DND-41 (cell line): ENCODE measurements at regions not wholly inside any gene's neighbourhood (a gene's known extent, or its start where the extent isn't known, plus 50 kb on each side); places are given as distances from the start of the nearest gene placed in this dataset.

ENCODE experiments used
- EZH2 ChIP-seq: IDR thresholded peaks from 3 replicates; pipeline ENCODE4 v1.6.1; 2012; ENCODE audit warnings: borderline replicate concordance, low read depth, mild to moderate bottlenecking, moderate library complexity, low read length, inconsistent platforms; ENCODE audit not compliant: severe bottlenecking
- TF ChIP-seq, protein P1 (sequence below): IDR thresholded peaks from 2 replicates; pipeline ENCODE4 v1.5.1; 2012; ENCODE audit warnings: borderline replicate concordance, low read length, moderate library complexity, mild to moderate bottlenecking; ENCODE audit not compliant: poor library complexity, severe bottlenecking; ENCODE audit errors: extremely low read depth

DNA sequence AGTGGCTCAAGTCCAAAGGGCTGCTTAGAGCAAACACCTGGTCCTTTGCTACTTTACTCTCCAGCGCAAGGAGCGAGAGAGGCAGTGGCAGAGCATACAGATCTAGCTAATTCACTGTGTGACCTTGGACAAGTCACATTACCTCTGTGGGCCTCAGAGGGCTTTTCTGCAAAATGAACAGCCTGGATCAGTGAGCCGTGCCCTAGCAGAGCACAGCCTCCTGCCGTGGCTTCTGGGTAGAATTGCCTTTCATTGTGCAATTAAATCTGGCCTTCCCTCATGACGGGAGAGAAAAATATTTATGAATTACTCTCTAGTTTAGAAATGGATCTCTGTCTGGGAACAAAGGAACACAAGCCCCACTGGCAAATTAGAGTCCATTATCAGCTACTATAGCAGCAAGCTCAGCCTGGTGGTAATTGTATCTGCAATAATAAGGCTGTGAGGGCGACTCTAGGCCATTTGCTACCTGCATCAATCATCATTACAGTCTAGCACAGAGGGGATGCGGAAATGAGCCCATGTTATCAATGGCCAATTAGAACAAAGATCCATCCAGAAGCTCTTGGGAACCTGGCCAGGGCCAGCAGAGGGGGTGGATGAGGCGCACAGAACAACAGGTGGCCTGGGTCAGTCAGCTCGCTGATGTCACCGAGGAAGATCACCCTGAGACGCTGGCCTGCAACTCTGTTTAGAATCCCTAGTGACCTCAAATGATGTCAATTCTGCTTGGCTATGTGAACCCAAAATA, 114.2 kb upstream of the LY86 start:
- TF ChIP-seq, protein P1, sequence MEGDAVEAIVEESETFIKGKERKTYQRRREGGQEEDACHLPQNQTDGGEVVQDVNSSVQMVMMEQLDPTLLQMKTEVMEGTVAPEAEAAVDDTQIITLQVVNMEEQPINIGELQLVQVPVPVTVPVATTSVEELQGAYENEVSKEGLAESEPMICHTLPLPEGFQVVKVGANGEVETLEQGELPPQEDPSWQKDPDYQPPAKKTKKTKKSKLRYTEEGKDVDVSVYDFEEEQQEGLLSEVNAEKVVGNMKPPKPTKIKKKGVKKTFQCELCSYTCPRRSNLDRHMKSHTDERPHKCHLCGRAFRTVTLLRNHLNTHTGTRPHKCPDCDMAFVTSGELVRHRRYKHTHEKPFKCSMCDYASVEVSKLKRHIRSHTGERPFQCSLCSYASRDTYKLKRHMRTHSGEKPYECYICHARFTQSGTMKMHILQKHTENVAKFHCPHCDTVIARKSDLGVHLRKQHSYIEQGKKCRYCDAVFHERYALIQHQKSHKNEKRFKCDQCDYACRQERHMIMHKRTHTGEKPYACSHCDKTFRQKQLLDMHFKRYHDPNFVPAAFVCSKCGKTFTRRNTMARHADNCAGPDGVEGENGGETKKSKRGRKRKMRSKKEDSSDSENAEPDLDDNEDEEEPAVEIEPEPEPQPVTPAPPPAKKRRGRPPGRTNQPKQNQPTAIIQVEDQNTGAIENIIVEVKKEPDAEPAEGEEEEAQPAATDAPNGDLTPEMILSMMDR = no peak
- no peak for TF ChIP-seq EZH2
